ENCODE measurements at regions not wholly inside any gene's neighbourhood (a gene's known extent, or its start where the extent isn't known, plus 50 kb on each side); places are given as distances from the start of the nearest gene placed in this dataset.

GRCh38 chr7:33854801-33855350, 50.5 kb upstream of the BMPER start:
- no peak overlapping the region for H2AFZ ChIP-seq (ENCODE audit: low read length)
- no peaks in the 10 kb centered on the region for H3K4me1 ChIP-seq (ENCODE audit: low read length)
- H3K9me3 ChIP-seq (ENCODE audit: low read length) = no peaks in the 10 kb centered on the region
- no peak overlapping the region for H3K4me2 ChIP-seq (ENCODE audit: low read depth, low read length, poor library complexity, severe bottlenecking)
- no peaks in the 10 kb centered on the region for H3K79me2 ChIP-seq (ENCODE audit: low read length)
- no peaks in the 10 kb centered on the region for H3K36me3 ChIP-seq (ENCODE audit: insufficient read depth, low read length)
- H3K9ac ChIP-seq (ENCODE audit: low read length) = no peak overlapping the region
- H4K20me1 ChIP-seq (ENCODE audit: insufficient read depth, low read depth, low read length) = no peaks in the 10 kb centered on the region
- no peak for DNase-seq
- no peaks in the 10 kb centered on the region for H3K27me3 ChIP-seq (ENCODE audit: low read length)
- H3K27ac ChIP-seq (ENCODE audit: low read length) = no peak overlapping the region
- no peaks in the 10 kb centered on the region for H3K9me2 ChIP-seq (replicated peaks; ENCODE audit: insufficient read depth, low read length)
- no peak overlapping the region for H3K4me3 ChIP-seq (ENCODE audit: low read length)

Measured in Karpas-422 (cell line).